ENCODE measurements at regions not wholly inside any gene's neighbourhood (a gene's known extent, or its start where the extent isn't known, plus 50 kb on each side); places are given as distances from the start of the nearest gene placed in this dataset.

GRCh38 chr5:53303105-53303504 is 177.3 kb upstream of the FST start:
- TF ChIP-seq CTCF (IDR thresholded peaks at IDR 0.05 in 4 of 5, conservative IDR thresholded peaks at IDR 0.05 in 1 of 5) (no peak), POLR2A (IDR thresholded peaks at IDR 0.05) (no peak)

Data from gastrocnemius medialis (tissue), 4 donors.